Mammary epithelial cell (primary cell): ENCODE measurements at regions not wholly inside any gene's neighbourhood (a gene's known extent, or its start where the extent isn't known, plus 50 kb on each side); places are given as distances from the start of the nearest gene placed in this dataset.

Experiments
- CTCF ChIP-seq, 2 donors: IDR thresholded peaks in 1 of 2; conservative IDR thresholded peaks in 1 of 2; 2 replicates each; pipeline ENCODE4 v1.5.1; 2011 to 2012; ENCODE audit warnings: inconsistent platforms in 2 of 2, low read length in 2 of 2, mild to moderate bottlenecking in 2 of 2, control low read depth in 1 of 2, low read depth in 1 of 2; ENCODE audit not compliant: insufficient read depth in 1 of 2; ENCODE audit errors: extremely low read depth in 1 of 2
- EZH2 ChIP-seq: IDR thresholded peaks from 2 replicates; pipeline ENCODE4 v1.6.1; 2012; ENCODE audit warnings: low read length, inconsistent platforms, borderline replicate concordance

- TF ChIP-seq EZH2 (no peak), CTCF (conservative IDR thresholded peaks at IDR 0.05 in 1 of 2, IDR thresholded peaks at IDR 0.05 in 1 of 2; ENCODE audit: extremely low read depth in 1 of 2, insufficient read depth in 1 of 2, low read depth in 1 of 2, low read length in 2 of 2) (no peak)
Measured at GRCh38 chr3:15982243-15982642, 184.5 kb upstream of the ANKRD28 start.
